ENCODE measurements at regions not wholly inside any gene's neighbourhood (a gene's known extent, or its start where the extent isn't known, plus 50 kb on each side); places are given as distances from the start of the nearest gene placed in this dataset.

- DNase-seq (ENCODE audit: low read depth, low spot score) (no peak), FAIRE-seq (no peak)
- H3K4me3 ChIP-seq (replicated peaks in 1 of 3; ENCODE audit: insufficient read depth in 1 of 3, low read depth in 1 of 3, low read length in 3 of 3), result no peak overlapping the region
- H3K4me1 ChIP-seq (ENCODE audit: control insufficient read depth, extremely low read depth, insufficient read depth, low read length), result no peaks in the 10 kb centered on the region
- H3K36me3 ChIP-seq (ENCODE audit: control insufficient read depth in 2 of 2, extremely low read depth in 1 of 2, insufficient read depth in 2 of 2, low read length in 2 of 2), result no peaks in the 10 kb centered on the region
- CTCF ChIA-PET, result no interaction called here
- intact Hi-C loops (cut with micrococcal nuclease) (no loop called here), dilution Hi-C loops (cut with MboI; ENCODE audit: extremely low pct_ligation_motif_present, low sequenced_read_pairs) (no loop called here)
- no peak overlapping the region for H3K9ac ChIP-seq (replicated peaks; ENCODE audit: extremely low read depth, insufficient read depth, low read length)
- no peak overlapping the region for H2AFZ ChIP-seq (ENCODE audit: low read depth, low read length)
- no peaks in the 10 kb centered on the region for H3K27me3 ChIP-seq (ENCODE audit: control insufficient read depth in 2 of 2, insufficient read depth in 2 of 2, low read length in 2 of 2)
- POLR2A ChIA-PET, result no interaction called here
- no peaks in the 10 kb centered on the region for H4K20me1 ChIP-seq (replicated peaks; ENCODE audit: control insufficient read depth, extremely low read depth, insufficient read depth, low read length)
- no peak for TF ChIP-seq JUN (IDR thresholded peaks at IDR 0.05; ENCODE audit: borderline replicate concordance, insufficient read depth, insufficient read length, low read depth)
- TF ChIP-seq EZH2 (IDR thresholded peaks at IDR 0.05; ENCODE audit: borderline replicate concordance, low read depth, low read length, severe bottlenecking), result no peak
- no peak for TF ChIP-seq GATA2 (IDR thresholded peaks at IDR 0.05; ENCODE audit: insufficient read depth, insufficient read length, low read depth, low read length)
- no peak for TF ChIP-seq POLR2A (IDR thresholded peaks at IDR 0.05; ENCODE audit: low read depth, low read length)
- BruUV-seq (replicated peaks), result no TSS peak
- H3K27ac ChIP-seq (ENCODE audit: insufficient read depth, low read depth, low read length), result no peak overlapping the region
- H3K4me2 ChIP-seq (ENCODE audit: insufficient read depth, low read length), result no peak overlapping the region
- peaks cover 5% of the 10 kb centered on the region for H3K9me3 ChIP-seq (replicated peaks; ENCODE audit: control insufficient read depth, insufficient read depth, low read length)
- H3K79me2 ChIP-seq (ENCODE audit: control insufficient read depth, insufficient read depth, low read length), result no peaks in the 10 kb centered on the region
- no peaks in the 10 kb centered on the region for H3K9me1 ChIP-seq (replicated peaks; ENCODE audit: control insufficient read depth, extremely low read depth, insufficient read depth, low read length)
These were observed 484.2 kb downstream of the IRX1 start for GRCh38 chr5:4079831-4080230.

- ChIA-PET CTCF (no interaction called here), POLR2A (no interaction called here)
- BruUV-seq (replicated peaks), result no TSS peak
- DNase-seq (ENCODE audit: low read depth, low spot score) (no peak), FAIRE-seq (no peak)
- no peak overlapping the region for H2AFZ ChIP-seq (ENCODE audit: low read depth, low read length)
- peaks cover 5% of the 10 kb centered on the region for H3K9me3 ChIP-seq (replicated peaks; ENCODE audit: control insufficient read depth, insufficient read depth, low read length)
- H3K36me3 ChIP-seq (ENCODE audit: control insufficient read depth in 2 of 2, extremely low read depth in 1 of 2, insufficient read depth in 2 of 2, low read length in 2 of 2), result no peaks in the 10 kb centered on the region
- TF ChIP-seq EZH2 (IDR thresholded peaks at IDR 0.05; ENCODE audit: borderline replicate concordance, low read depth, low read length, severe bottlenecking) (no peak), MYC (IDR thresholded peaks at IDR 0.05; ENCODE audit: low read depth, low read length) (no peak), FOS (IDR thresholded peaks at IDR 0.05; ENCODE audit: borderline replicate concordance, insufficient read depth, low read length) (no peak), JUN (IDR thresholded peaks at IDR 0.05; ENCODE audit: borderline replicate concordance, insufficient read depth, insufficient read length, low read depth) (no peak), POLR2A (IDR thresholded peaks at IDR 0.05; ENCODE audit: low read depth, low read length) (no peak)
- no peak overlapping the region for H3K27ac ChIP-seq (ENCODE audit: insufficient read depth, low read depth, low read length)
- H3K4me3 ChIP-seq (replicated peaks in 1 of 3; ENCODE audit: insufficient read depth in 1 of 3, low read depth in 1 of 3, low read length in 3 of 3), result no peak overlapping the region
- no peaks in the 10 kb centered on the region for H4K20me1 ChIP-seq (replicated peaks; ENCODE audit: control insufficient read depth, extremely low read depth, insufficient read depth, low read length)
- H3K4me2 ChIP-seq (ENCODE audit: insufficient read depth, low read length), result no peak overlapping the region
- no peaks in the 10 kb centered on the region for H3K4me1 ChIP-seq (ENCODE audit: control insufficient read depth, extremely low read depth, insufficient read depth, low read length)
- H3K9me1 ChIP-seq (replicated peaks; ENCODE audit: control insufficient read depth, extremely low read depth, insufficient read depth, low read length), result no peaks in the 10 kb centered on the region
- no peaks in the 10 kb centered on the region for H3K79me2 ChIP-seq (ENCODE audit: control insufficient read depth, insufficient read depth, low read length)
- no peak overlapping the region for H3K9ac ChIP-seq (replicated peaks; ENCODE audit: extremely low read depth, insufficient read depth, low read length)
- no peaks in the 10 kb centered on the region for H3K27me3 ChIP-seq (ENCODE audit: control insufficient read depth in 2 of 2, insufficient read depth in 2 of 2, low read length in 2 of 2)
- intact Hi-C loops (cut with micrococcal nuclease) (no loop called here), dilution Hi-C loops (cut with MboI; ENCODE audit: extremely low pct_ligation_motif_present, low sequenced_read_pairs) (no loop called here)
These were observed 484.7 kb downstream of the IRX1 start for GRCh38 chr5:4080370-4080769.
